ENCODE measurements at regions not wholly inside any gene's neighbourhood (a gene's known extent, or its start where the extent isn't known, plus 50 kb on each side); places are given as distances from the start of the nearest gene placed in this dataset.
A peak's percentile ranks its signal among the peaks of the same experiment; 100 is the strongest.

DNA sequence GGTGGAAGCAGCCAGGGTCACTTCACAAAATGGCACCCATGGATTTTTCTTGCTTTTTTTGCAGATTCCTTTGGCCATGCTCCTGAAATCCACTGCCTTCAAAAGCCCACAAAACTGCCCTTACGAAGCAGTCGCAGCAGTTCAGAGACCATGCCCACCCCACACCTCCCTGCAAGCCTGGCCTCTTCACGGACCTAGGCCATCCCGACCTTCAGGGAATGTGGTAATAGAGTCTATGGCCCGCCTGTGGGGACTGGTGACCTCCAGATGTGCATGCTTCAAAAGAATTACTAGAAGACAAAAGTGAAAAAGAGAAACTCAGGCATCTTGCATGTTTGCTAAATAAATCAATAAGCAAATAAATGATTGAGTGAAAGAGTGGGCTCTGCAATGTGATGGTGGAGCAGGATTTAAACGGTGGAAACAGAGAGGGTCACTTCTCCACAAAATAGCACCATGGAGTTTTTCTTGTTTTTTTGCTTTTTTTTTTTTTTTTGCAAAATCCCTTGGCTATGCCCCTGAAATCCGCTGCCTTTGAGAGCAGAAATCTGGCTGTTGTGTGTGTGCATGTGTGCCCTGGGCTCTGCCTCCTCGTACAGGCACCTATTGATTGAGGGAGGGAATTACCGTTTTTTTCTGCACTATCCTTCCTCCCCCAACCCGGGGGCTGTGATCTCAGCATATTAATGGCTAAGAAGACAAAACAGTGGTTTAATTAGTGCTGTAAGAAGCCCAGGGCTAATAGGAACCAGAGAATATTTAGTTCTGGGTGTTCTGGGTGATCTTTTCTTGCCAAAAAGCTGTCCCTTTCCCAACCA, 107.4 kb downstream of the PXDC1 start:
- DNase-seq (ENCODE audit: low read depth in 2 of 2) = no peak

DNA sequence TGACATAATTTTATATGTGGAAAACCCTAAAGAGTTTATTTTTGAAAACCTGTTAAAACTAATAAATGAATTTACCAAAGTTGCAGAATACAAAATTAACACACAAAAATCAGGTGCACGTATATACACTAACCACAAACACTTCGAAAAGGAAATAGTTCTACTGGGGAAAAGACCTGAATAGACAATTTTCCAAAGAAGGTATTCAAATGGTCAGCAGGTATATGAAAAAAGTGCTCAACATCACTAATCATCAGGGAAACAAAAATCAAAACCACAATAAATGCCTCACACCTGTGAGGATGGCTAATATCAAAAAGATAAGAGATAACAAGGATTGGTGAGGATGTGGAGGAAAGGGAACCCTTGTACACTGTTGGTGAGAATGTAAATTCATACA, 110.6 kb downstream of the PXDC1 start:
- no peak for DNase-seq (ENCODE audit: low read depth in 2 of 2)

DNA sequence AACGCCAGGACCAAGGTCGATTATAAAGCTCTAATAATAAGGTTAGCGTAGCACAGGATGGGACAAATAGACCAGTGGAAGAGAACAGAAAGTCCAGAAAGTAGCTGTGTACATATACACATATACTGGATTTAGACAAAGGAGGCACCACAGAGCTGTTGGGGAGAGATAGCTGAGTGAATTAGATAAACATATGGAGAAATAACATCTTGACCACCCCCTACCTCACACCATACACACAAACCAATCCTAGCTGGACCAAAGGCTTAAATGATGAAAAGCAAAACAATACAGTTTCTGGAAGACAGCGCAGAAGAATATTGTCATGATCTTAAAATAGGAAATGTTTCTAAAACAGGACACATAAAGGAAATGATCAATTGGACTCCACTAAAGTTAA, 112.9 kb downstream of the PXDC1 start:
- DNase-seq (ENCODE audit: low read depth in 2 of 2) = no peak

DNA sequence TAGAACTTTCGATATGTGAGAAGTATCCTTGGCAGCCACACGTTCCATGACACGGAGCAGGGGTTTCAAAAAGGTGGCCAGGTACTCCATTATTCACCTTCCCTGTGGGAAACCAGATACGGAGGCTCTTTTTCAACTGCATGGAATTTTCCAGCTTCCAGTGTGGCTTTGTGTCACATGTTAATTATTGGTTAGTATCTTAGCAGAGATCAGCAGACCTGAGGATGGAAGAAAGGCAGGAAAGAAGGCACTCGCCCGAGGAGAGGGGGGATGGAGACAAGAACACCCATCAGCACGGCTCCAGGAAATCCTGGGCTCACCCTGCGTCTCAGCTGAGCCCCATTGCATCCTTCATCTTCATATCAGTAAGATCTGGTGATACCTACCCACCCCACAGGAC, 115.5 kb downstream of the PXDC1 start:
- no peak for DNase-seq (ENCODE audit: low read depth in 2 of 2)

DNA sequence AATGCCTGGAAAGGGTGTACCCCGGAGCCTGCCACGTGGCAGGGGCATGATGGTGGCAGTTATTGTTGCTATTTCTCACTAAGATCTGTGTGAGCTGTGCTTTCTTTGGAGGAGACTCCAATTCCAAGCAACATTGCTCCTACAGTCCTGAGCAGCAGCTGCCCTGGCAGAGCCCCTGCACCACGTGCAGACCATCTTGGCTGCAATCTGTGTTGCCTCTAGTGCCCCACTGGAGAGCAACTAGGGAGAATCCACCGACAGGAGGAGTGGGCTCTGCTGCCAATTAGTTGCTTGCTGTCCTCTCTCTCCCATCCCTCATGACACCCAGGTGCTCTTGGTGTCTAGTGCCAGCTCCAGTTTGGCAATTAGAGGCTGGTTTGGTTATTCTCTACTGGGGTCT, 116.0 kb downstream of the PXDC1 start:
- DNase-seq (ENCODE audit: low read depth in 2 of 2) = no peak

GRCh38 chr6:3634280-3634816, 117.2 kb downstream of the PXDC1 start:
- no peak for DNase-seq (ENCODE audit: low read depth in 2 of 2)

DNA sequence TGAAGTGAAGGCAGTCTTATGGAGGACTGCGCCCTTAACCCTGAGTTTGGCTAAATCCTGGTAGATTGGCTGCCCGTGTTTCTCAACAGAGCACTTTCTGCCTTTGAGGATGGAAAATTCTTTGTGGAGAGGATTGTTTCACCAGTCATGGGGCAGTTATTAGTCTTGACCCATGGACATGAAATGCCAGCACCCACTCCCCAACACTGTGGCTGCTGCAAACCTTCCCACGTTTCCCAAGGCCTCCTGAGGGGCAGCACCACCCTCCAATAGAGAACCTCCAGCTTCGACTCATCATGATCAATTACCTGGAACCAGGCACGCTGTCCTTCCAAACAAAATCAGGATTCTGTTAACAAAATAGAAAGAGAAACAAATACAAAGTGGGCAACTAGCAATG, 117.8 kb downstream of the PXDC1 start:
- no peak for DNase-seq (ENCODE audit: low read depth in 2 of 2)

- no peak for DNase-seq (ENCODE audit: low read depth in 2 of 2)
Observed at GRCh38 chr6:3631877-3632276, 119.6 kb downstream of the PXDC1 start.

DNA sequence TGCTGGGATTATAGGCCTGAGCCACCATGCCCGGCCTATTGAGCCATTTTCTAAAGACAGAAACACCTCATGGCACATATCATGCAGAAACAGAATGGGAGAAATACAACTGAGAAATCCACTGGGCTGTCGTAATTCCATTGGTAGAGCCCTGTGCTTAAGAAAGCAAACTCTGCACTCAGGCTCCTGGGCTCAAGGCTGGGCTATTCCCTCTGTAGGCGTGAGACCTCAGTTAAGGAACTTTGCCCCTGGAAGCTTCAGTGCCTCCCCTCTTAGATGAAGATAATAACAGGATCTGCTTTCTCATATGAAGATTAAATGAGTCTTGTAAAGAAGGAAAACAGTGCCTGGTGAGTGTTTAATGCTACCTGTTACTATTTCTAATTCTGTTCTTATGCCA, 120.3 kb downstream of the PXDC1 start:
- no peak for DNase-seq (ENCODE audit: low read depth in 2 of 2)

GRCh38 chr6:3630258-3630835, 121.2 kb downstream of the PXDC1 start:
- DNase-seq (ENCODE audit: low read depth in 2 of 2) = no peak

- DNase-seq (ENCODE audit: low read depth in 2 of 2) = no peak
Observed at GRCh38 chr6:3627956-3628835, 123.3 kb downstream of the PXDC1 start.

DNA sequence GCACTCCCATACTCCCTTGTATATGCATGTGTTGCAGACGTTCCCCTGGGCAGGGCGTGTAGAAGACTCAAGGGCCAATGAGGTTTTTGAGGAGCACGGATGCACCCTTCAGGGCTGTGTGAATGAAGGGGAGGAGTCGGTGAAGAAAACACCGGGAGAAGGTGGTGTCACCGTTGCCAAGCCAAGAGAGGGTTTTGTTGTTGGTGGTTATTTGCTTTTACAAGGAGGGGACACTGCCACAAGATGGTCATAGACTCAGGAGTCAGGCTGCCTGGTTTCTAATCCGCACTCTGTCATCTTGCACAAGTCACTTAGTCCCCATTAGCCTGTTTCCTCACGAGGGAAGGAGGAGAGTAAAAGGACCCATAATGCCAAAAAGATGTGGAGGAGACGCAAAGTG, 124.0 kb downstream of the PXDC1 start:
- no peak for DNase-seq (ENCODE audit: low read depth in 2 of 2)

DNA sequence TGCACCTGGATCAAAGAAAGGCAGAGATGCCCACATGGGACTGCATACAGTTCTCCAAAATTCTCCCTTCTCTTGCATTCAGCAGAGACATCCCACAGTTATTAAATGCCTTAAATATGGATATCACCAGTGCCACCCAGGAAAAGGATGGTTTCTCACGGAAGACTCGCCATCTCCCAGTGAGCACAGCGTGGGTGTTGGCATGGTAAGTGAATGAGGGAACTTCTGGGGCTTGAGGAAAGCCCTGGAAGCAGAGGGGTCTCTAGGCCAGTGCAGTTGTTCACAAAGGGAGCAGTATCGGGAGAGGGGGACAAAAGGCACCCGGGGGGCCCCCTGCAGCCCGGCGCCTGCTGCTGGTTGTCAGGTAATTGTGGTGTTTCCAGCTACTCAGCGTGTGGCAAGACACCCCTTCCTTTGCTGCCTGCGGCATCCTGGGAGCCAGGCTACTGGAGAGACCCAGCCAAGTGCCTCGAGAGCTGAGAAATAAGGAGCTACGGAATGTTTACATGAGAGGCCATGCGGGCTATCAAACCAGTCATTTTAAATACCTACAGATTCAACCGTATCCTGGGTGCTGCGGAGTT, 125.4 kb downstream of the PXDC1 start:
- no peak for DNase-seq (ENCODE audit: low read depth in 2 of 2)

DNA sequence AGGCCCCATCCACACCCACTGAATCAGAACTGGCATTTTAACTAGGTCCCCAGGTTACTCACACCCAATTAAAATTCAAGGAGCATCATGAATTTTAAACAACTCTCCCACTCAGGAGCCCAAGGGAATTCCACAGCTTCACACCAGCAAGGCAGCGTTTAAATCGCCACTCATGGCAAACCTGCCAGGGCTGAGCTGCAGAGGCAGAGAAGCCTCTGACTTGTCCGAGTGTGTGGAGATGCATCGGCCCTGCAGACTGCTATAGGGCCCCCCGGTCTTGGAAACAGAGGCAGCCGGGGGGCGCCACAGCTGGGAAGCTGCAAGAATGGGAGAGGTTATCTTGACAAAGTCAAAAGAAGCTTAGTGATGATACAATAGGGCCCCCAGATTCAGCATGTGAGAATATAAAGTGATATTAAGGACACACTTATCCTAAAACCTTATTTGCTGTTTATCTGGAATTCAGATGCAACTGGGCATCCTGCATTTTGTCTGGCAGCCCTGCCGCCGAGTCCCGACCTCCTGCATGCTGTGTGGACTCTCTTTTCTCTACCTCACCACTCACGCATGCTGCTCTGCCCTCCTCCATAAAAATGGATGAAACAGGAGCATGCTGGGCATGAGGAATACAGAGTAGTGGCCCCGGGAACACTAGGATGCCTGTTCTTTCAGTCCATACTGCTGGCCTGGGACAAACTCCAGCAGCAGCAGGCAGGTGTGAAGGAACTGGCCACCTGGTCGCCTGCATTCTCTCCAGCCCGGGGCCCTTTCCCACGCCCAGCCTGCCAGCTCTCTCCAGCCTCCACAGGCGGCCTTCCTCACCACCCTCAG, 126.1 kb downstream of the PXDC1 start:
- DNase-seq (ENCODE audit: low read depth in 2 of 2) = no peak

DNA sequence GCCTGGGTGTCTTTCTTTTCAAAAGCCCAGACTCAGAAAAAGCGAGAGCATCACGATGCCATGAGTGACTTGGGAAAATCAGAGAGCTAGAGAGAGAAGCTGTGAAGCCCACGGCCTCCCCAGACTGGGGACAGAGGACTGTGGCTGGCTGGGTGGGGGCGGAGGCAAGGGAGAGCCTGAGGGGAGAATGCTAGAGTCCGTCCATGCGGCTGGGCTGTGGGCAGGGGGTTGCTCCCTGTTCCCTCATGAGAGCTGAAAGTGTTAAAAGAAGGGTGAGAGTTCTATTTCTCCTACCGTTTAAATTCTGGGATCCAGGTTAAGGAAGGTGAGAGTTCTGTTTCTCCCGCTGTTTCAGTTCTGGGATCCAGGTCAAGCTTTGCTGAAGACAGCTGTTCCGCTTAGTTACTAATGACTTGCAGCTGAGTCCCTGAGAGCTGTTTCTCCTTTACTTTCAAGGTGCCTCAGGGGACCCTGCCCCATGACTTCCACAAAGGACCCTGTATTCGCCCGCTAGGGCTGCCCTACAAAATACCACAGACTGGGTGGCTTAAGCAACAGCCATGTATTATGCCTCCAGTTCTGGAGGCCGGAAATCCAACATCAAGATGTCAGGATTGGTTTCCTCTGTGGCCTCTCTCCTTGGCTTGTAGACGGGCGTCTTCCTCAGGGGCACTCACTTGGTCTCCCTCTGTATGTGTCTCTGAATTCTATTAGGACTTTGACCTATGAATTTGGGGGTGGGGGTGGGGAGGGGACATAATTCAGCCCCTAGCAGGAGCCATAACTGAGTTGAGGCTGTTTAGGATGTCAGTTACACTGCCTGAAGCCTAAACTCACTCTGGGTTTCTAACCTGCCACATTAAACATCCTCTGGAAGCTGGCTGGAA, 127.0 kb downstream of the PXDC1 start:
- no peak for DNase-seq (ENCODE audit: low read depth in 2 of 2)

DNA sequence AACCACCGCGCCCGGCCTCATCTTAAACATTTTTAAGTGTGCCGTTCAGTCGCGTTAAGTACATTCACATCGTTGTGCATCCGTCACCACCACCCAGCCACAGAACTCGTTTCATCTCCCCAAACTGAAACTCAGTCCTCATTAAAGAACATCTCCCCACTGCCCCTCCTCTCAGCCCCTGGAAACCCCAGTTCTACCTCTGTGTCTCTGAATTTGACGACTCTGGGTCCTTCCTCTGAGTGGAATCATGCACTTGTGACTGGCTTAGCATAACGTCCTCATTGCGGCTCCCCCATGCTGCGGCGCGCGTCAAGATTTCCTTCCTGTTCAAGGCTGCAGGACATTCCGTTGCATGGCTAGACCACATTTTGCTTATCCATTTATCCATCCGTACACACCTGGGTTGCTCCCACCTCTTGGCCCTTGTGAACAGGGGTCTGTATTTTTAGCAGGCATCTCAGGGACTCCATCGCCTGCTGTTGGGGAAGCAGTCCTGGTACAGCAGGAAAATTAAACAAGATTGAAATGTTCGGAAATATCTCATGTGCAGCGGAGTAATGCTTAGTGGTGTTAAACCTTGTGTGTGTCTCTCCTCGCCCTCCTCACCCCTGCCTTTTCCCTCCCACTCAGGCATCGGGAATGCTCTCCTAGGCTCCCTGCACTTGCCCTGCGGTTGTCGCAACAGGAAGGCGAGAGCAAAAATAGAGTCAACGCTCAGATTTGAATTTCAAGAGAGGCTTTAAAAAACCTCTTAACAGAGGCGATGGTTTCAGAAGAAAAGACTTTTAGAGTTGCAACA, 127.9 kb downstream of the PXDC1 start:
- peak in 1 of 2 donors; percentile 1 for DNase-seq (ENCODE audit: low read depth in 2 of 2)

DNA sequence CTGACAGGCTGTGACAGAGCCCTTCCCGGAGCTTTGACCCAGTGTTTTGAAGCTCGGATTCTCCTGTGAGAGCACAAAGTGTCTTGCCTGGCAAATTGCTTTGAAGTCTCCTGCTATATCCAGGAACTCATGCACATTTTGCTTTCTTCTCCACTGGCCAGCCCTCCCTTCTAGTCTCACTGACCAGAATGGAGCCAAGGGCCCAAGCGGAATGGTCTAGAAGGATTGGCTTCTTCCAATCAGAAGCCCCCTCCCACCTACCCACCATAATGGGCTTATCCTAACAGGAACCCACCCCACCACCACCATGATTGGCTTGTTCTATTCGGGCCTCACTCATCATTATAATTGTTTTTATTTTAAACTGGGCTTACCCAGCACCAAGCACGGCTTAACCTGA, 130.1 kb downstream of the PXDC1 start:
- DNase-seq (ENCODE audit: low read depth in 2 of 2) = no peak

DNA sequence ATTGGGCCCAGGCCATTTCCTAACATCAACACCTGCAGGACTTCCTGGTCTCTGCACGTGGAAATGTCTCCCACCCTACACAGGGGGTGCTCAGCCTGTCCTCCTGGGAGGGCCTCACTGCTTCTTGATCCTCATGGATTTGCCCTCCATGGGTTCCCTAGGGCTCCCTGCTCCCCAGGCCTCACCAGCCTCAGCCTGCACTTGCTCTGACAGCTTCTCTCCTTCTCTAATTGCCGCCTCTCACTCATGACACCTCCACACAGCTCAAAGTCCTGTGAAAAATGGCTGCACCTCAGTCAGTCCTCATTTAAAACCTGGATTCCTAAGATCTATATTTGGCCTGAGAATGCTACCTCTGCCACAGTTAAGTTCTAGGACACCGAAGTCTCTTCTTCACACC, 130.6 kb downstream of the PXDC1 start:
- DNase-seq (ENCODE audit: low read depth in 2 of 2) = no peak

DNA sequence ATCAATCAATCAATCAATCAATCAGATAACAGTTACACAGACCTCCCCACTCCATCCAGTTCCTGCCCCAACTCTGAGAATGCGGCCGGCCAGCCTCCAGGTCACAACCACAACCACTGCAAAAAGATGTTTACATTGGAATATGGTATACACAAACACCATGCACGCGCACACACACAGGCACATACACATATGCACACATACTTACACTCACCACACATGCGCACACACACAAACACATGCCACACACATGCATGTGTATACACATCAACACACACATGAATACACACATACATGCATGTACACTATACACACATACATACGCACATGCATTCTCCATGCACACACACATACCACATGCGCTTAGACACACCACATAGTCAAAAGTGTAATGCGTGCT, 131.1 kb downstream of the PXDC1 start:
- no peak for DNase-seq (ENCODE audit: low read depth in 2 of 2)
